ENCODE measurements at regions not wholly inside any gene's neighbourhood (a gene's known extent, or its start where the extent isn't known, plus 50 kb on each side); places are given as distances from the start of the nearest gene placed in this dataset.

- no peak for DNase-seq (ENCODE audit: low read depth, low spot score)
- in situ Hi-C loops (cut with MboI): no loop called here
- H4K20me1 ChIP-seq (ENCODE audit: control insufficient read depth, insufficient read depth): no peaks in the 10 kb centered on the region
- H3K4me3 ChIP-seq: no peak overlapping the region
- SMC1A ChIA-PET (ENCODE audit: uncharacterized antibody, unreplicated experiment): interaction anchor here (1.8 kb wide), 1 partner anchor 199 kb away, joined by 5 read pairs; no protein-coding TSS in a partner anchor
- BruUV-seq (replicated peaks): no TSS peak
- no peak overlapping the region for H3K4me2 ChIP-seq (ENCODE audit: control insufficient read depth, insufficient read depth)
- RAD21 ChIA-PET (ENCODE audit: unreplicated experiment): no interaction called here
- POLR2A ChIA-PET: no interaction called here
- peaks cover 9% of the 10 kb centered on the region for H3K4me1 ChIP-seq (ENCODE audit: control insufficient read depth, insufficient read depth, low read length)
- FAIRE-seq: no peak
- CTCF ChIA-PET: interaction anchor here (1.4 kb wide), 1 partner anchor 27 kb away, joined by 8 read pairs; no protein-coding TSS in a partner anchor
- no peak for TF ChIP-seq BRCA1 (IDR thresholded peaks at IDR 0.05; ENCODE audit: low read depth, low read length)
- TF ChIP-seq FOS (IDR thresholded peaks at IDR 0.05; ENCODE audit: borderline replicate concordance, extremely low read depth, insufficient read length): no peak
- no peak for TF ChIP-seq SIN3A (IDR thresholded peaks at IDR 0.05; ENCODE audit: low read depth, low read length)
- TF ChIP-seq ELK1 (IDR thresholded peaks at IDR 0.05; ENCODE audit: low read depth, low read length): no peak
- no peak for TF ChIP-seq CBFB (IDR thresholded peaks at IDR 0.05; ENCODE audit: low read depth)
- TF ChIP-seq NR2F1 (conservative IDR thresholded peaks at IDR 0.05): no peak
- no peak for TF ChIP-seq CHD4 (IDR thresholded peaks at IDR 0.05)
- TF ChIP-seq BCLAF1 (IDR thresholded peaks at IDR 0.05): no peak
- TF ChIP-seq MEF2A (IDR thresholded peaks at IDR 0.05; ENCODE audit: insufficient read depth, low read depth, low read length): no peak
- TF ChIP-seq BHLHE40 (IDR thresholded peaks at IDR 0.05; ENCODE audit: borderline replicate concordance in 1 of 2, low read depth in 2 of 2, low read length in 1 of 2): no peak
- no peak for TF ChIP-seq ZNF217 (IDR thresholded peaks at IDR 0.05)
- no peak for TF ChIP-seq HDGF (IDR thresholded peaks at IDR 0.05)
- no peak for TF ChIP-seq MAX (IDR thresholded peaks at IDR 0.05; ENCODE audit: low read depth, low read length)
- no peak for TF ChIP-seq YBX1 (IDR thresholded peaks at IDR 0.05)
- TF ChIP-seq KAT2A (conservative IDR thresholded peaks at IDR 0.05; ENCODE audit: control insufficient read depth, low read depth, low read length): no peak
- no peaks in the 10 kb centered on the region for H3K79me2 ChIP-seq (ENCODE audit: control insufficient read depth, insufficient read depth, low read length)
- no peaks in the 10 kb centered on the region for H3K9me3 ChIP-seq (replicated peaks; ENCODE audit: control insufficient read depth, insufficient read depth, low read length)
- H2AFZ ChIP-seq (ENCODE audit: control insufficient read depth, low read depth, low read length): no peak overlapping the region
- intact Hi-C loops (cut with micrococcal nuclease; ENCODE audit: unreplicated experiment): no loop called here
- no peaks in the 10 kb centered on the region for H3K27me3 ChIP-seq (replicated peaks in 1 of 2; ENCODE audit: control insufficient read depth in 2 of 2, insufficient read depth in 2 of 2, low read length in 1 of 2)
- 68% methylated on average over 5 of the region's 5 CpGs for WGBS (ENCODE audit: insufficient coverage, insufficient replicate concordance, low lambda C conversion rate, missing lambda C conversion rate)
- ATAC-seq: no peak
- no peak overlapping the region for H3K27ac ChIP-seq (ENCODE audit: control insufficient read depth, insufficient read depth)
- no peaks in the 10 kb centered on the region for H3K36me3 ChIP-seq (ENCODE audit: control insufficient read depth in 2 of 2, insufficient read depth in 2 of 2, low read length in 1 of 2)
- H3K9ac ChIP-seq (ENCODE audit: control insufficient read depth, insufficient read depth, low read length): no peak overlapping the region
Observed at GRCh38 chr11:19525714-19526113, 186.9 kb upstream of the NAV2 start.

All from GM12878 (cell line).